ENCODE measurements at regions not wholly inside any gene's neighbourhood (a gene's known extent, or its start where the extent isn't known, plus 50 kb on each side); places are given as distances from the start of the nearest gene placed in this dataset.

DNA sequence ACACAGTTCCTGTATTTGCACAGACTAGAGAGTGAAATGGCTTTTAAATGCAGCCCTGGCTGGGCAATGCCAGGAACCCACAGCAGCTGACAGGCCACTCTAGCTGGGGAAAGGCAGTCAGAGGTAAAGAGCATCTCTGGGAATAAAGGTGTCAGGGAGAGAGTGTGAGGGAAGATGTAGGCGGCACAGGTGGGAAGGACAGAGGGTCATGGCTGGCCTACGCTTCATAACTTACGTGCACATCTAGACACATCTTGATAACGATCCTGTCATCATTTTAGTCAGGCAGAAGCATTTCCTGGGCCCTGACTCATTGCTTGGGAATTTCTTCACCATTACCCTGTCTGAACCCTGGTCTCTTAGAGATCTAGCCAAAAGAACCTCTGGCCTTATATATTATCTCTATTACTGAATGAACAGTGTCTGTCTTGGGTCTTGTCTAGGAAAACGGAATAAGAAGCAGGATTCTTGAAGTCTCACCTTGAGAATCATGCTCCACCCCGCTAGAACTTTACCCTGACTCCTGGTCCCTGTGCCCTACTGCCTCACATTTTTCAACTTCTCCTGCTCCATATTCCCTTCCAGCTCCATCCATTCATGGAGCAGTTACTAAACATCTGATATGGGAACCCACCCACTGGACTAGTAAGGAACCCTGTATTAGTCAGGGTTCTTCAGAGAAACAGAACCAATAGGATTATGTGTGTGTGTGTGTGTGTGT lies 106.4 kb upstream of the ELL2 start:
- ATAC-seq (ENCODE audit: low FRiP score) (peak; percentile 81), DNase-seq (ENCODE audit: low spot score) (no peak)
- TF ChIP-seq, protein P1, sequence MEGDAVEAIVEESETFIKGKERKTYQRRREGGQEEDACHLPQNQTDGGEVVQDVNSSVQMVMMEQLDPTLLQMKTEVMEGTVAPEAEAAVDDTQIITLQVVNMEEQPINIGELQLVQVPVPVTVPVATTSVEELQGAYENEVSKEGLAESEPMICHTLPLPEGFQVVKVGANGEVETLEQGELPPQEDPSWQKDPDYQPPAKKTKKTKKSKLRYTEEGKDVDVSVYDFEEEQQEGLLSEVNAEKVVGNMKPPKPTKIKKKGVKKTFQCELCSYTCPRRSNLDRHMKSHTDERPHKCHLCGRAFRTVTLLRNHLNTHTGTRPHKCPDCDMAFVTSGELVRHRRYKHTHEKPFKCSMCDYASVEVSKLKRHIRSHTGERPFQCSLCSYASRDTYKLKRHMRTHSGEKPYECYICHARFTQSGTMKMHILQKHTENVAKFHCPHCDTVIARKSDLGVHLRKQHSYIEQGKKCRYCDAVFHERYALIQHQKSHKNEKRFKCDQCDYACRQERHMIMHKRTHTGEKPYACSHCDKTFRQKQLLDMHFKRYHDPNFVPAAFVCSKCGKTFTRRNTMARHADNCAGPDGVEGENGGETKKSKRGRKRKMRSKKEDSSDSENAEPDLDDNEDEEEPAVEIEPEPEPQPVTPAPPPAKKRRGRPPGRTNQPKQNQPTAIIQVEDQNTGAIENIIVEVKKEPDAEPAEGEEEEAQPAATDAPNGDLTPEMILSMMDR (IDR thresholded peaks at IDR 0.05) = no peak

DNA sequence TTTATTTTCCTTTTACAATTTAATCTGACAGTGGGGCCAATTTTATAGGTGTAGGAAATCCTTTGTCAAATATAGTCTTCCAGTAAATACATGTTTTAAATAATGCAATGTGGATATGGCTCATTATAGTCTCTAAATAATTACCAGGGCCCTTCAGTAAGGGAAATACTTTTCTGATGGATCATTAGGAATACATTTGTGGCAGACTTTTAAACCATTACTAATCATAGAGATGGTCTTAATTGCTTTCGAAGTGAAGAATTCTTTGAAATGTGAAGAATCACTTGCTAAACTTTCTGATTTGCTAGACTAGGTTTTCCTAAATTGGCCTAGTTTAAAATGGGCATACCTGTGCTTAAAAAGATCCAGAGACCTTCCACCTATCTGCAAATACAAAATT lies 105.6 kb upstream of the ELL2 start:
- TF ChIP-seq, protein P1 (IDR thresholded peaks at IDR 0.05) = no peak
- no peak for ATAC-seq (ENCODE audit: low FRiP score)
- no peak for DNase-seq (ENCODE audit: low spot score)

GRCh38 chr5:96066386-96066719 lies 104.7 kb upstream of the ELL2 start:
- DNase-seq (ENCODE audit: low spot score) (no peak), ATAC-seq (ENCODE audit: low FRiP score) (no peak)
- TF ChIP-seq, protein P1 (IDR thresholded peaks at IDR 0.05) = no peak

GRCh38 chr5:96065685-96066385 lies 104.2 kb upstream of the ELL2 start:
- TF ChIP-seq, protein P1 (IDR thresholded peaks at IDR 0.05) = no peak
- ATAC-seq (ENCODE audit: low FRiP score) = no peak
- DNase-seq (ENCODE audit: low spot score) = no peak

GRCh38 chr5:96064877-96065276 lies 103.2 kb upstream of the ELL2 start:
- TF ChIP-seq, protein P1 (IDR thresholded peaks at IDR 0.05) = no peak
- ATAC-seq (ENCODE audit: low FRiP score) = no peak
- no peak for DNase-seq (ENCODE audit: low spot score)

GRCh38 chr5:96062836-96063235 lies 101.2 kb upstream of the ELL2 start:
- no peak for DNase-seq (ENCODE audit: low spot score)
- no peak for ATAC-seq (ENCODE audit: low FRiP score)
- TF ChIP-seq, protein P1 (IDR thresholded peaks at IDR 0.05) = no peak

GRCh38 chr5:96058084-96058483 lies 96.4 kb upstream of the ELL2 start:
- TF ChIP-seq, protein P1 (IDR thresholded peaks at IDR 0.05) = no peak
- ATAC-seq (ENCODE audit: low FRiP score) (no peak), DNase-seq (ENCODE audit: low spot score) (no peak)
